Type B pancreatic cell (in vitro differentiated cells): ENCODE measurements at regions not wholly inside any gene's neighbourhood (a gene's known extent, or its start where the extent isn't known, plus 50 kb on each side); places are given as distances from the start of the nearest gene placed in this dataset.

ENCODE experiments used
- DNase-seq: peaks from one replicate; pipeline ENCODE4 v3.0.0; 2021; ENCODE audit warnings: mixed read lengths; ENCODE audit not compliant: unreplicated experiment; ENCODE audit errors: extremely low spot score
- H3K27ac Mint-ChIP-seq: 2 replicates; pipeline ENCODE4 v1.8.0; 2021; ENCODE audit warnings: mild to moderate bottlenecking, mixed read lengths
- H3K27me3 Mint-ChIP-seq: 2 replicates; pipeline ENCODE4 v1.8.0; 2021; ENCODE audit warnings: mixed read lengths
- H3K36me3 Mint-ChIP-seq: 2 replicates; pipeline ENCODE4 v1.8.0; 2021; ENCODE audit warnings: mixed read lengths
- H3K4me1 Mint-ChIP-seq: one replicate; pipeline ENCODE4 v1.8.0; 2021; ENCODE audit warnings: mixed read lengths; ENCODE audit not compliant: unreplicated experiment
- H3K4me3 Mint-ChIP-seq: 2 replicates; pipeline ENCODE4 v1.8.0; 2021; ENCODE audit warnings: mild to moderate bottlenecking, mixed read lengths
- H3K9me3 Mint-ChIP-seq: 2 replicates; pipeline ENCODE4 v1.8.0; 2021; ENCODE audit warnings: mixed read lengths
- CTCF ChIP-seq: fragments of 200-600 bp; sonication (generic); conservative IDR thresholded peaks from 2 replicates; pipeline ENCODE4 v1.5.0; 2021; ENCODE audit warnings: antibody characterized with exemption, mild to moderate bottlenecking

- no peak overlapping the region for H3K4me3 Mint-ChIP-seq
- TF ChIP-seq CTCF = no peak
- H3K27ac Mint-ChIP-seq = no peak overlapping the region
- no peaks in the 10 kb centered on the region for H3K36me3 Mint-ChIP-seq
- DNase-seq = peak; percentile 11
- peaks cover 20% of the 10 kb centered on the region for H3K27me3 Mint-ChIP-seq
- no peaks in the 10 kb centered on the region for H3K9me3 Mint-ChIP-seq
- H3K4me1 Mint-ChIP-seq = peaks cover 4% of the 10 kb centered on the region
Measured at GRCh38 chr7:41917-42565, 150.3 kb upstream of the FAM20C start.

- Mint-ChIP-seq H3K27me3 (peaks cover 21% of the 10 kb centered on the region), H3K36me3 (no peaks in the 10 kb centered on the region), H3K4me1 (peaks cover 4% of the 10 kb centered on the region), H3K27ac (no peak overlapping the region), H3K9me3 (no peaks in the 10 kb centered on the region), H3K4me3 (no peak overlapping the region)
- no peak for TF ChIP-seq CTCF
- DNase-seq = peak; percentile 48
Measured at GRCh38 chr7:43791-44540, 148.4 kb upstream of the FAM20C start.

DNA sequence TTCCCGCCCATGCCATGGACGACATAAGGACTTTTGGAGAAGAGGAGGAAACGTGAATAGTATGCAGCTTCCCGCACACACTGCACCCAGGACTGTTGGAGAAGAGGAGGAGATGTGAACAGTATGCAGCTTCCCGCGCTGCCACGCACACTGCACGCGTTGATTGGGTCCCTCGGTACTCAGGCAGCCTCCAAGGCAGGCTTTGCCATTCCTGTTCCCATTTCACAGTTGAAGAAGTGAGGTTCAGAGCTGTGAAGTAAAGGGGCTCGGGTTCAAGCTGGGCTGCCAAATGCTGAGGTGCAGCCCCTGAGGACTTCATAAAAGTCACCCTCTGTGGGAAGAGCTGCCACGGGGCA is 147.9 kb upstream of the FAM20C start:
- Mint-ChIP-seq H3K27me3 (peaks cover 21% of the 10 kb centered on the region), H3K4me1 (peaks cover 4% of the 10 kb centered on the region)

GRCh38 chr7:45106-46090 is 147.0 kb upstream of the FAM20C start:
- no peaks in the 10 kb centered on the region for H3K9me3 Mint-ChIP-seq
- no peak for TF ChIP-seq CTCF
- peak; percentile 34 for DNase-seq
- no peaks in the 10 kb centered on the region for H3K36me3 Mint-ChIP-seq
- H3K27me3 Mint-ChIP-seq = peaks cover 21% of the 10 kb centered on the region
- no peak overlapping the region for H3K4me3 Mint-ChIP-seq
- no peak overlapping the region for H3K27ac Mint-ChIP-seq
- H3K4me1 Mint-ChIP-seq = peaks cover 4% of the 10 kb centered on the region

More for the DNA sequence above, 147.9 kb upstream of the FAM20C start:
- Mint-ChIP-seq H3K36me3 (no peaks in the 10 kb centered on the region), H3K9me3 (no peaks in the 10 kb centered on the region), H3K27ac (no peak overlapping the region), H3K4me3 (no peak overlapping the region)
- DNase-seq = peak; percentile 57
- no peak for TF ChIP-seq CTCF

- H3K9me3 Mint-ChIP-seq = no peaks in the 10 kb centered on the region
- H3K27me3 Mint-ChIP-seq = peaks cover 27% of the 10 kb centered on the region
- no peak overlapping the region for H3K27ac Mint-ChIP-seq
- H3K36me3 Mint-ChIP-seq = no peaks in the 10 kb centered on the region
- peak; percentile 48 for DNase-seq
- TF ChIP-seq CTCF = no peak
- H3K4me3 Mint-ChIP-seq = no peak overlapping the region
- peaks cover 4% of the 10 kb centered on the region for H3K4me1 Mint-ChIP-seq
Measured at GRCh38 chr7:46123-46829, 146.1 kb upstream of the FAM20C start.
